Activated CD8-positive, alpha-beta memory T cell treated with anti-CD3 and anti-CD28 coated beads for 4 hours (primary cell): ENCODE measurements at regions not wholly inside any gene's neighbourhood (a gene's known extent, or its start where the extent isn't known, plus 50 kb on each side); places are given as distances from the start of the nearest gene placed in this dataset.

Experiments used
- DNase-seq, 2 donors: peaks; one replicate each; pipeline ENCODE4 v3.0.0-alpha.2; 2020; ENCODE audit warnings: low read depth in 2 of 2

GRCh38 chr20:53837126-53837826, 233.1 kb downstream of the BCAS1 start:
- no peak for DNase-seq

- DNase-seq: no peak
Observed at GRCh38 chr20:53834749-53835148, 235.6 kb downstream of the BCAS1 start.

- DNase-seq: no peak
Observed at GRCh38 chr20:53834062-53834442, 236.3 kb downstream of the BCAS1 start.

GRCh38 chr20:53833333-53834061, 236.9 kb downstream of the BCAS1 start:
- DNase-seq: no peak

GRCh38 chr20:53832499-53832898, 237.9 kb downstream of the BCAS1 start:
- DNase-seq: no peak

- DNase-seq: no peak
Observed at GRCh38 chr20:53831812-53832211, 238.2 kb upstream of the ZNF217 start.

GRCh38 chr20:53831228-53831627, 237.6 kb upstream of the ZNF217 start:
- no peak for DNase-seq

- DNase-seq: no peak
Observed at GRCh38 chr20:53829724-53830521, 236.3 kb upstream of the ZNF217 start.

- DNase-seq: no peak
Observed at GRCh38 chr20:53829255-53829723, 235.7 kb upstream of the ZNF217 start.

GRCh38 chr20:53828682-53829254, 235.1 kb upstream of the ZNF217 start:
- DNase-seq: no peak

GRCh38 chr20:53828088-53828681, 234.5 kb upstream of the ZNF217 start:
- DNase-seq: no peak

GRCh38 chr20:53827292-53828087, 233.9 kb upstream of the ZNF217 start:
- DNase-seq: no peak

GRCh38 chr20:53826597-53827291, 233.1 kb upstream of the ZNF217 start:
- no peak for DNase-seq

GRCh38 chr20:53826090-53826489, 232.5 kb upstream of the ZNF217 start:
- DNase-seq: no peak

- no peak for DNase-seq
Observed at GRCh38 chr20:53825282-53825681, 231.6 kb upstream of the ZNF217 start.

GRCh38 chr20:53824779-53825178, 231.1 kb upstream of the ZNF217 start:
- DNase-seq: no peak

GRCh38 chr20:53823121-53823764, 229.6 kb upstream of the ZNF217 start:
- DNase-seq: no peak

GRCh38 chr20:53822534-53822933, 228.9 kb upstream of the ZNF217 start:
- DNase-seq: no peak

- DNase-seq: no peak
Observed at GRCh38 chr20:53819973-53820451, 226.4 kb upstream of the ZNF217 start.
